HCT116 (cell line): ENCODE measurements at regions not wholly inside any gene's neighbourhood (a gene's known extent, or its start where the extent isn't known, plus 50 kb on each side); places are given as distances from the start of the nearest gene placed in this dataset.

Source experiments
- EGR1 ChIP-seq: IDR thresholded peaks from 2 replicates; pipeline ENCODE4 v1.6.1; 2012; ENCODE audit warnings: low read depth
- EZH2 ChIP-seq: fragments of 200-600 bp; sonication (generic); IDR thresholded peaks from 2 replicates; pipeline ENCODE4 v1.6.1; 2017; ENCODE audit warnings: antibody characterized with exemption, mixed run types
- SIN3A ChIP-seq: IDR thresholded peaks from 2 replicates; pipeline ENCODE4 v1.6.1; 2012; ENCODE audit warnings: low read depth
- YY1 ChIP-seq: IDR thresholded peaks from 2 replicates; pipeline ENCODE4 v1.6.1; 2011; ENCODE audit warnings: low read length, low read depth, moderate library complexity, mild to moderate bottlenecking; ENCODE audit not compliant: insufficient replicate concordance; ENCODE audit errors: extremely low read depth

DNA sequence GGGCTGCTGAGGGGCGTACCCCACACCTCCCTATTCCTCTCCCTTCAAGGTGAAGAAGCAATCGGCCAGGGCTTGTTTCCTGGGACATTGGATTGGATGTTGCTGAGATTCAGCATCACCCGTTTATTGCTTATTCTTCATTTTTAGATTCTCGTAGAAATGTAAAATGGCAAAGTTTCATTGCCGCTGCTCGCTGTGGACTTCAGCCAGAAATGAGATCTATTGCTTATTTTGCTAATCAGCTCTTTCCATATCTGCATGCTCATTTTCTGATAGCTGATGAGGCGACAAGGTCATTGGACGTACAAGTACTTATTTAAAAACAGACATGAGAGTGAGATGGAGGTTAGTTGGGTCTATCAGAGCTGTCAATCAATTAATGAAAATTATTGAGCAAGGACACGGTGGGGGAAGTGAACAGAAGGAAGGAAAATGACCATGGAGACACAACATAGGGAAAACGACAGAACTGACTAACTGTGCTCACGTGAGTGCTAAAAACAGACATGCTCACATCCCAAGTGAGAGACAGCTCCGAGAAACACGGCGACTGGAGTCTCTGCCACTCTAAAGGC is 471.2 kb downstream of the NR2F2 start:
- no peak for TF ChIP-seq EGR1
- no peak for TF ChIP-seq YY1
- TF ChIP-seq SIN3A, result no peak
- TF ChIP-seq EZH2, result no peak
